ENCODE measurements at regions not wholly inside any gene's neighbourhood (a gene's known extent, or its start where the extent isn't known, plus 50 kb on each side); places are given as distances from the start of the nearest gene placed in this dataset.

- no peak for DNase-seq (ENCODE audit: low read depth in 2 of 2)
Observed at GRCh38 chr6:113089056-113089455, 741.9 kb downstream of the RFPL4B start.

- no peak for DNase-seq (ENCODE audit: low read depth in 2 of 2)
Observed at GRCh38 chr6:113092795-113093194, 745.7 kb downstream of the RFPL4B start.

GRCh38 chr6:113094779-113095178, 747.6 kb downstream of the RFPL4B start:
- DNase-seq (ENCODE audit: low read depth in 2 of 2), result no peak

GRCh38 chr6:113095841-113096240, 748.7 kb downstream of the RFPL4B start:
- no peak for DNase-seq (ENCODE audit: low read depth in 2 of 2)

- DNase-seq (ENCODE audit: low read depth in 2 of 2), result no peak
Observed at GRCh38 chr6:113102761-113103160, 754.4 kb upstream of the MARCKS start.

- DNase-seq (ENCODE audit: low read depth in 2 of 2), result no peak
Observed at GRCh38 chr6:113103634-113104361, 753.3 kb upstream of the MARCKS start.

GRCh38 chr6:113104541-113104940, 752.6 kb upstream of the MARCKS start:
- no peak for DNase-seq (ENCODE audit: low read depth in 2 of 2)

GRCh38 chr6:113104951-113105350, 752.2 kb upstream of the MARCKS start:
- no peak for DNase-seq (ENCODE audit: low read depth in 2 of 2)

GRCh38 chr6:113110211-113110610, 746.9 kb upstream of the MARCKS start:
- no peak for DNase-seq (ENCODE audit: low read depth in 2 of 2)

GRCh38 chr6:113111550-113111949, 745.6 kb upstream of the MARCKS start:
- no peak for DNase-seq (ENCODE audit: low read depth in 2 of 2)

GRCh38 chr6:113112086-113112485, 745.1 kb upstream of the MARCKS start:
- DNase-seq (ENCODE audit: low read depth in 2 of 2), result no peak

- no peak for DNase-seq (ENCODE audit: low read depth in 2 of 2)
Observed at GRCh38 chr6:113115196-113115595, 741.9 kb upstream of the MARCKS start.

GRCh38 chr6:113120224-113120581, 736.9 kb upstream of the MARCKS start:
- DNase-seq (ENCODE audit: low read depth in 2 of 2), result no peak

- no peak for DNase-seq (ENCODE audit: low read depth in 2 of 2)
Observed at GRCh38 chr6:113120582-113121285, 736.4 kb upstream of the MARCKS start.

- no peak for DNase-seq (ENCODE audit: low read depth in 2 of 2)
Observed at GRCh38 chr6:113121571-113121970, 735.6 kb upstream of the MARCKS start.

GRCh38 chr6:113122060-113122459, 735.1 kb upstream of the MARCKS start:
- no peak for DNase-seq (ENCODE audit: low read depth in 2 of 2)

GRCh38 chr6:113125626-113126025, 731.5 kb upstream of the MARCKS start:
- no peak for DNase-seq (ENCODE audit: low read depth in 2 of 2)

- no peak for DNase-seq (ENCODE audit: low read depth in 2 of 2)
Observed at GRCh38 chr6:113127786-113128419, 729.2 kb upstream of the MARCKS start.

- no peak for DNase-seq (ENCODE audit: low read depth in 2 of 2)
Observed at GRCh38 chr6:113128661-113129060, 728.5 kb upstream of the MARCKS start.

GRCh38 chr6:113129991-113130390, 727.2 kb upstream of the MARCKS start:
- DNase-seq (ENCODE audit: low read depth in 2 of 2), result no peak

- no peak for DNase-seq (ENCODE audit: low read depth in 2 of 2)
Observed at GRCh38 chr6:113137426-113137825, 719.7 kb upstream of the MARCKS start.

- DNase-seq (ENCODE audit: low read depth in 2 of 2), result no peak
Observed at GRCh38 chr6:113140721-113141120, 716.4 kb upstream of the MARCKS start.

- DNase-seq (ENCODE audit: low read depth in 2 of 2), result no peak
Observed at GRCh38 chr6:113141901-113142300, 715.2 kb upstream of the MARCKS start.

Measured in stimulated activated CD4-positive, alpha-beta T cell treated with anti-CD3 and anti-CD28 coated beads, Interleukin-1b, Interleukin-23, amount 100 ng/mL, for 4 hours (primary cell).